ENCODE measurements at regions not wholly inside any gene's neighbourhood (a gene's known extent, or its start where the extent isn't known, plus 50 kb on each side); places are given as distances from the start of the nearest gene placed in this dataset.
A peak's percentile ranks its signal among the peaks of the same experiment; 100 is the strongest.
"Not testable (repeated sequence)": the region's sequence is repeated elsewhere in the genome, so short reads cannot be mapped to it uniquely, and the experiment has no call there.

DNA sequence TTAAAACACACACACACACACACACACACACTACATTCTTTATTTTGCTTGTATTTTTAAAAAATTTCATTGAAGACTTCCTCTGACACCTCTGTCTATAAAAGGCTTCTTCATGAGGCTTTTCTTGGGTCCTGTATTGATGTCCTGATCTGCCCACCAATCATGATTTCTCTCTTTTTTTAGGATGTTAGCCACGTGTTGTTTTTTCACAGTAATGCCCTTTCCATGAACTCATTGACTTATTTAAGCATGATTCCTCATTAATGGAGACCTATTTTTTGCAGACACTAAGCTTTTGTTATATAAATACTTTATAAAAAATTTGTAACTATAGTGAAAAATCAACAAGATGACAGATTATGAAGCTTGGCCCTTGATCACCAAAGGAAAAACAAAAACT lies 173.8 kb upstream of the CNTNAP5 start:
- DNase-seq: no peak

DNA sequence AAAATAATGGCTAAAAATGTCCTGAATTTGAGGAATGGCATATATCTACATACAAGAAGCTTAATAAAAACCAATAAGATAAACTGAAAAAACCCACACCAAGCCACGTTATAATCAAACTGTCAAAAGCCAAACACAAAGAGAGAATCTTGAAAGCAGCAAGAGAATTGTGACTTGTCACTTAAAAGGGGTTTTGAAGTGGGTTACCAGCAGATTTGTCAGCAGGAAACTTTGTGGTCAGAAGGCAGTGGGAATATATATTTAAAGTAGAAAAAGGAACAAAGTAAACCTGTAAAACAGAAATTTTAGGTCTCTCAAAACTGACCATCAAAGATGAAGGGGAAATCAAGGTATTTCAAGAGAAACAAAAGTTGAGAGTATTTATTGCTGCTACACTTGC lies 171.9 kb upstream of the CNTNAP5 start:
- no peak for DNase-seq

DNA sequence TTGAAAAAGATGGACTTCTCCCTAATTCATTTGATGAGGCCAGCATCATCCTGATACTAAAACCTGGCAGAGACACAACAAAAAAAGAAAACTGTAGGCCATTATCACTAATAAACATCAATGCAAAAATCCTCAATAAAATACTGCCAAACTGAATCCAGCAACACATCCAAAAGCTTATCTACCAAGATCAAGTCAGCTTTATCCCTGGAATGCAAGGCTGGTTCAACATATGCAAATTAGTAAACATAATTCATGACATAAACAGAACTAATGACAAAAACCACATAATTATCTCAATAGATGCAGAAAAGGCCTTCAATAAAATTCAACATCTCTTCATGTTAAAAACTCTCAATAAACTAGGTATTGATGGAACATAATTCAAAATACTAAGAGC lies 166.1 kb upstream of the CNTNAP5 start:
- DNase-seq: not testable (repeated sequence)

DNA sequence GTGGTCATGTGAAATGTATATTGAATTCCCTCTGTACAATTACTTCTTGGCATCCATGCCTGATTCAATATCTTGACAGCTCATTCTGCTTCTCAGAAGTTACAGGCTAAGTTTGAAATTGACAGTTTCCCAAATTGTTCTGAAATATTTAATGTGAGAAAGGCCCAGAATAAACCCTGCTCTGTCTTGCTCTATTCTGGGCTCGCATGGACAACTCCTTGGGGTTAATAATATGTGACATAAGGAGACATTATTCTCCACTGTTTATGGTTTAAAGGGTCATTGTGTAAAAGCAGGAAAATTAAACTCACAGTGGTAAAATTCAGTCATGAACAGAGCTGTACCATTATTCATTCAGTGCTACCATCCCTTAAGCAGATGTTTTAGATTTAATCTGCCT lies 160.7 kb upstream of the CNTNAP5 start:
- DNase-seq: no peak

DNA sequence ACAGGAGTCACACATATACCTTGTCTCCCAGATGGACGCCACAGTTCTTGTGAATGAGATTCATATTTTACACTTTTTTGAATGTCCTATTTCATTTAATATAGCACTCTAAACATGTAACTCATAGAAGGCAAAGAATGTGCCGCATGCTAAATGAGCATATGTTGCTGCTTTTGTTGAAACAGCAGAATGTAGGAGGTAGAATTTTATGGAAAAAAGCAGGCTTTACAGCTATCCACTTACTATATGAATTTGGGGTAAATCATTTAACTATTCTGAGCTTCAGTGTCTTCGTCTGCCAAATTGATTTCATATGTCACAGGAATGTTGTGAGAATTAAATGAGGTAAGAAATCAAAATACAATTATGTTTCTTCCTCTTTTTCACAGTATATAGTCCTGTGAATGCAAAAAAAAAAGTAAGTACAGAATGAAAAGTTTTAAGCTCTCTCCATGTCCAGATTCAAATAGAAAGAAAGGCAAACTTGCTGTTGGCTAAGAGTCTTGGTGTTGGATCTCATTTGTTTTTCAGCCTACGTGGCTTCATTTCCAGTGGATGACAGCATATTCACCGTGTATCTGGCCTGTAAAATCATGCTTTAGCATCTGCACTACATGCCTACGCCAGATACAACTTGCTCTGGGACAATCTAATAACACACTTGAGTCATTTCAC lies 154.7 kb upstream of the CNTNAP5 start:
- no peak for DNase-seq

DNA sequence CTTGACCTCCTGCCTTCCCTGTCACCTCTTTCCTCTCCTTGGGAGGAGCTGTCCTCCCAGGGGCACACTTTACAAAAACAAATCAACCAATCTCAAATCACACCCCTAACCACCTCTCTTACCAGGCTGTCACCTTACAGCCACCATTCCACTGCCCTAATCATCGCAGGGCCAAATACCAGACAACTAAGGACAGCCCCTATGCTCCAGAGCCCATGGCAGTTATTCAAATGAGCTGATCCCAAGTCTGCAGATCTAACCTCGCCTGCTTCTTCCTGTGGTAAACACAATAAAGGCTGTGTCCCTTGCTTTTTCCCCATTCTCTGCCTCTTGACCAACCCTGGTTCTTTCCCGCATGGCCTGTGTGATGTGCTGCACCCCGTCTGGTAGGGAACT lies 154.2 kb upstream of the CNTNAP5 start:
- DNase-seq: no peak

DNA sequence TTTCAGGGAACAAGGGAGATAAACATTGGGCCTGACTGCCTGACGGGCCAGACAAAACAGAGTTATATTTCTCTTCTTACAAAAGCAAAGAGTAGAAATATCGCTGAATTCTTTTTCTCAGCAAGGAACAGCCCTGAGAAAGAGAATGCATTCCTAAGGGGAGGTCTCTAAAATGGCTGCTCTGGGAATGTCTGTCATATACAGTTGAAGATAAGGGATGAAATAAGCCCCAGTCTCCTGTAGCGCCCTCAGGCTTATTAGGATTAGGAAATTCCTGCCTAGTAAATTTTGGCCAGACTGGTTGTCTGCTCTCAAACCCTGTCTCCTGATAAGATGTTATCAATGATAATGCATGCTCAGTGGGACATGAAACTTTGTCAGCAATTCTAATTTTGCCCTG lies 134.9 kb upstream of the CNTNAP5 start:
- DNase-seq: no peak

DNA sequence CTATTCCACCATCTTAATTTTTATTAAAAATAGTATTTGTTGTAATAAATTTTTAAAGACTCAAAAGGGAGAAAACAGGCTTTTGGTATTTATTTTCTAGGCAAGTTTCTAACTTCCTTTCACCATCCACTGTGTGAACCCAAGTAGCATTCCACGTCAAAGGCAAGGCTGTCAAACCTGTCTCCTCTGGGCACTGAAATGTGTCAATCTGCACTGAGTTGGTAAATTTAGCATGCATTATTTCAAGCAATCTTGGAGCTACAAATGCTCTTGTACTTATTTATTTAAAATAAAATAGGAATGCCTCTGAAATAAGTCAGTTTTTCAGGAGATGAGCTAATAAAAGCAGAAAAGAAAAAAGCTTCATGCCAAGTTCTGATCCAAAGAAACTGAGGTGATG lies 130.9 kb upstream of the CNTNAP5 start:
- no peak for DNase-seq

DNA sequence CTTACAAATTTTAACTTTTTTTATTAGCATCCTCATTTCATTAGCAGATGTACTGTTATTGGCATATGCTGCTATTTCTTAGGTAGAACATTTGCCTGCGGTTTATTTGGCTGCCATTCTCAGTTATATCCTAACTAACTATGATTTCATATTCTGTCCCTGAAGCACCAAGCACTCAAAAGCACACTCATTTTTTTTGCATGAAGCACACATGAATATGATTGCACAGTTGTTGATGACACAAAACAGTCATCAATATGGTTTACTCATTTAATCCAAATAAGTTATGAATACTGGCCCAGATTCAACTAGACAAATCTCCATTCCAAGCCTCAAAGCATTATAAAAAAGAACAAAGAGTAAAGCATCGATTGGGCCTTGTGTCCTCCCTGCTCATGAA lies 129.4 kb upstream of the CNTNAP5 start:
- DNase-seq: no peak

DNA sequence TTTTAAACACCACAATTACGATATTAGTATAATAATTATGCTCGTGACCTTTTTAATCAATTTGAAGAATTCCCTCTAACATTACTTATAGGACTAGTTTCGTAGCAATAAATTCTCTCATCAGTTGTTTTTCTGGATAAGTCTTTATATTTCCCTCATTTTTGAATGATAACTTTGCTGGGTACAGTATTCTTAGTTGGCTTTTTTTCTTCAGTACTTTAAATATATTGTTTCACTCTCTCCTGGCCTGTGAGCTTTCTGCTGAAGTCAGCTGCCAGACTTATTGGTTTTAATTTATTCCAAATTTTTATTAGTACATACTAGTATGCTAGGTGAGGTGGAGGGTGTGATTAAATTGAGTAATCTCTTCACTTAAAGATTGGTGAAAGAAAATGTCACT lies 123.8 kb upstream of the CNTNAP5 start:
- DNase-seq: no peak

DNA sequence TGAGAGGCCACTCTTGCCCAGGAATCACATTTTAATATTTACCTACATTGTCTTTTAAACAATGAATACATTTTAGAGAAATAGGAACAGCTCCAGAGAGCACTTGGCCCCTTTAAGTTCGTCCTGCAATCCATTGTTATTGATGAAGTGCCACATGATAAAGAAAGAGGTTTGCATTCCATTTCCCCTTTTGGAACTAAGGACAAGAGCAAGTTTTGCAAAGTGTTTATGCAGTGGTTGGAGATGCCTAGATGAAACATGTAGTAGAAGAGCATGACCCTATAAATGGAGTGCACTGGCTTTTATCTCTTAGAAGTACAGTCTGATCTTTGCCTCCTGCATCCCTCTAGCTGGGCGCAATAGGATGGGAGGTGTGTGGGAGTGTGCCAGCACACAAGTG lies 118.7 kb upstream of the CNTNAP5 start:
- DNase-seq: no peak

DNA sequence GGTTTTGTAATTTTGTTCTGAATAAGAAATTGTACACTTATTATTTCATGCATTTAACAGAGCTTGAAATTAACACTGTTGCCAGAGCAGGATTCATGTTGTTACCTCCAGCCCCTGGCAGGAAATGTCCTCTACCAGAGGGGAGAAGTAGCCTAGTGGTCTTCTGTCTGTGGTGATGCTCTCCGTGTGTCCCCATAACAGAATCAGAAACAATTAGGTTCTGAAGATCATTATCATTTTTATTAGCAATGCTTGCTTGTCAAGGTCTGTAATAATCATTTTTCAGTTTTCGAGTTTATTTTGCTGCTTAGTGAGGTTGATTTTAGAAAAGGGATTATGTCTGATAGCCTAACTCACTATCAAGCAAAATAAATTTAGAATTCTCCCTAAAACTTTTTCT lies 116.6 kb upstream of the CNTNAP5 start:
- DNase-seq: no peak

DNA sequence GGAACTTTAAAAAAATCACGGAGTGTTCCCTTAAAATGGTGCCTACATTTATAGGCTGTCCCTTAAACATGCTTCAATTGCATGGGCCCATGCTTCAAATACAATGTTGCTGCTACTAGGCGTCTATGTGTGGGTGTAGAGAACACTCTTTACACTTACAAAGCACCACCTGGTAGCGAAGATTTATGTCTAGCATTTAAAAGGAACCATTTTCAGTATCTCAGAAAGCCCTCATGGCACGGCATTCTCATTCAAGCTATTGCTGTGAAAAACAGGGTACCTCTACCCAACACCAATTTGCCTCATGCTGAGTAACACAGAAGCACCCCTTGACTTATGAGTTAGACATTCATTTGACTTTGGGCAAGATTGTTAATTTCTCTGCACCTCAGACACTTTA lies 112.9 kb upstream of the CNTNAP5 start:
- no peak for DNase-seq

DNA sequence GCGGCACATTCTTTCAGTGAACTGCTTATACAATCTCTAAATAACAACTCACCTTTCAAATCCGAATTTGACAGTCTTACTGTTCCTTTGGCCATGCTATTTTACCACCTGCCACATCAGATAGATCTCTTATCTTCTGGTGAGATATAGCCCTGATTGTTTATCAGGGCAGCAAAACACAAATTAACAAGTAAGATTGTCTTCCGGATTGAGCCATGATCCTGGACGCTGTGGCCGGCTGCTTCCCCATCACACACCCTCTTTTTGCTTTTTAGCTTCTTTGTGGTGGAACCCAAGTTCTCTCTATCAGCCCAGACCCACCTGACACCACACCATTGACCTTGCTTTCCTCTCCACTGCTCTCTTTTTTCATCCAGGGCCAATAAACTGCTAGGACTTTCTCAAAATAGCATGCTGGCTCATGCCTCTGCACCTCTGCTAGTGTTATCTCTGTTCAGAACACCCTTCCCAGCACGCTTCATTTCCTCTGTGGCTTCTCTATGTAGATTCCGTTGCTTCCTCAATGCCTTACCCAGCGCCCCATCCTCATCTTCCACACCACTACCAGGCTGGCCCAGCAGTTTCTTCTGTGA lies 111.8 kb upstream of the CNTNAP5 start:
- DNase-seq: peak; percentile 49

DNA sequence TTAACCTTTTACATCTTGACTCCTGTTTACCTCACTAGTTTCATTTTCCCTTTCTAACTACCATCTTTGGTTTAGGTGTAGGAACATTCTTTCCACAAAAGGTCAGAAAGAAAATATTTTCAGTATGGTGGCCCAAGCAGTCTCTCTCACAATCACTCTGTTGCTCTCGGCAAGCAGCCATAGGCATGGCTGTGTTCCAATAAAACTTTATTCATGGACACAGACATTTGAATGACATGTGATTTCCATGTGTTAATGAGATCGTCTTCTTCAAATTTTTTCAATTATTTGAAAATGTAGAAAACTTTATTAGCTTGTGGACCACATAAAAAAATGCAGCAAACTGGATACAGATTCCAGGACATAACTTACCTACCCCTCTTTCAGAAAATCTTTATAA lies 109.7 kb upstream of the CNTNAP5 start:
- DNase-seq: no peak

DNA sequence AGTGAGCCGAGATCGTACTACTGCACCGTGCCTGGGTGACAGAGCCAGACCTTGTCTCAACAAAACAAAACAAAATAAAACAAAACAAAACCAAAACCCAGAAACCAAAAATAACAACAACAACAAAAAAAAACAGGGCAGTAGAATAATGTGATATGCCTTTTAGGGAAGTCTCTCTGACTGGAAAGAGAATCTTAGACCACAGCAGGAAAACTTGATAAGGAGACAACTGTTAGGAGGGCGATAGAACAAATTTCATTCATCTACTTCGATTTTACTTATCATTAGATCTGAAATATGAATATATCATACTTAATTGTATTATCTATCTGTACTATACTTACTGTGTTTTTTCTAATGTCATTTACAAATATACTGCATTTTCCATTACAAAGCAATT lies 109.0 kb upstream of the CNTNAP5 start:
- no peak for DNase-seq

DNA sequence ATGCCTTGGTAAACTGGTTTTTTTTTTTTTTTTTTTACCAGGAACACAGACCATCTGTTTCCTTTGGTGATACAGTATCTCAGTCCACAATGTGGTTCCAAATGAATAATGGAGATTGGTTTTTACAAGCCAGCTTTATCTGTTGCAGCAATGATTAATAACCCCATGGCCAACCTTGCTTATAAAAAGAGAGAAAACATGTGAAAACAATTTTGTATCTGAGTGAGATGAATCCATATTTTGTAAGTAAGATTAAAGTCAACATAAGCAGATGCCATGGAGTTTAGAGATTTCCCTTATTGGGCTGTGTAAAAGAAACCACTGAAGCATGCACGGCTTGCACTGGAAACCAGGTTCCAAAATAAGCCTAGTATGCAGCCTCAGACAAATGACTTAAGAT lies 108.6 kb upstream of the CNTNAP5 start:
- DNase-seq: peak; percentile 54

DNA sequence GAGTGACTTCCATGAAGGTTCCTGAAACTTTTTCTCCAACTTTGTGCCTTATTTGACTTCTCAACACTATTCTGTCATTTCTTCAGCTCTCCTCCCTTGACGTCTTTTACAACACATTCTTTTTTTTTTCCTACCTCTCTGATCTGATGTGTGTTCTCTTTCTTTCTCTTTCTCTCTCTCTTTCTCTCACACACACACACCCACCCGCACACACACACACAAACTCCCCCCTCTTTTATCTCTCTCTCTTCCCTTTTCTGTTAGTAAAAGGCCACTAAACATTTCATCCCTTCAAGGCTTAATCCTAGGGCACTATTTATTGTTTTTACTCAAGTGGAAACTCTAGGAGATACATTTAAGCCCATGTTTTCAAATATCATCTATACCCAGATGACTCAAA lies 107.8 kb upstream of the CNTNAP5 start:
- DNase-seq: no peak

DNA sequence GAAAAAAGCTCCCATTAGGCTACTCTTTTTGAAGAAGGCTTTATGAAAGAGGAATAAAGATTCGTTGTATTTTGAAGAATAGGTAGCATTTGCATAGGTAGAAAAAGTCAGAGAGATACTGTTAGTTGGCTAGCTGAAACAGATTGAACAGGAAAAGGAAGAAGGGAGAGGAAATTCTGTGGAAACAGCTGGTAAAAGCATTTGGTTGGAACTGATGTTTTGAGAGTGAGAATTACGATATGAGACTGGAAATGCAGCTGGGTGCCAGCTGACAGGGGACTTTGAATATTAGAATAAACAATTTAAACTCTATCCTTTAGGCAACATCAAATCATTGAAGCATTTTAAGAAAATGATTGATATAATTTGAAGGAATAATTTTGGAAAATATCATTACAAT lies 96.7 kb upstream of the CNTNAP5 start:
- no peak for DNase-seq

DNA sequence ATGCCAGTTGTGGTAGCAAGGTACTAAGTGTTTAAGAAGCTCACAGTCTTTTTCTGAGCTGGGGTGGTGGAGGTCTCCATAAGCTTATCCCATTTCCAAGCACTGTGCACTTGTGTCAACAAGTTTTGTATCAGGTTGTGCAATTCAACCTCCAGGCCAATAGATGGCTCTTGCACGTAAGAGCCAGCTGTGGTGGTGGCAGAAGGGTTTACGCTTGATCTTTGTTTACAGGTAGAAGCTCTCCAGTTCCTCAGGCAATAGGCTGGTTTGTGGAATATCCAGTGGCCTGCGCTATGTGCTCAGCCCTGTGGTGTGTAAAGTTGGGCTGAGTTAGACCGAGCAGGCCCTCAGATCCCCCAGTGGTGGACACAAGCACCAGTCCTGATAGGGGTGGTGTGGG lies 89.7 kb upstream of the CNTNAP5 start:
- no peak for DNase-seq

DNA sequence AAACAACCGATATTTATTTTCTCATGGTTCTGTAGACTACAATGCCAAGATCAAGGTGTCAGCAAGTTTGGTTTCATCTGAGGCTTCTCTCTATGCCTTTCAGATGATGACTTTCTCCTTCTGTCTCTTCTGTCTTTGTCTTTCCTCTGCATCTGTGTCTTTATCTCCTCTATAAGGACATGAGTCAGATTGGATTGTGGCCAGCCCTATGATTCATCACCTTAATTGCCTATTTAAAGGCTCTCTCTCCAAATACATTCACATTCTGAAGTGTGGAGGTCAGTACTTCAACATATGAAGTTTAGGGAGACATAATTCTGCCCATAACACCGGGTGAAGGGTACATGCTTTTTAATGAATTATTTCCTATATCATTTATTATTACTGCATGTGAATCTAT lies 71.2 kb upstream of the CNTNAP5 start:
- peak; percentile 82 for DNase-seq

DNA sequence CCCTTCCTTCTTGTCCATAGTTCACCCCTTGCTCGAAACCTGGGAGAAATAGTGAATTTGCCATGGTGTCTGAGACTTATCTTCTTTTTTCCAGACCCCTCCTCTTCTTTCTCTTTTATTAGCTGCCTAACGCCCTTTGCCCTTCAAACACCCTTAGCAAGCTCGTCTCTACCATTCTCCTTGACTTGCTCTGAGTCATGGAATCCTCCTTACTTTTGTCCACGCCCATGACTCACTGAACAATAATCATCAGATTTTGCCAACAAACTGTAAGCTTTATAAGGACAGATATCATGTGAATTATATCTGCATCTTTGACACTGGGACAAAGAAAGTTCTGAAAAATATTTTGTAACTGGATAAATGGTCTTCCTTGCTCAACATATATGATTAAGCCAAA lies 67.1 kb upstream of the CNTNAP5 start:
- no peak for DNase-seq

DNA sequence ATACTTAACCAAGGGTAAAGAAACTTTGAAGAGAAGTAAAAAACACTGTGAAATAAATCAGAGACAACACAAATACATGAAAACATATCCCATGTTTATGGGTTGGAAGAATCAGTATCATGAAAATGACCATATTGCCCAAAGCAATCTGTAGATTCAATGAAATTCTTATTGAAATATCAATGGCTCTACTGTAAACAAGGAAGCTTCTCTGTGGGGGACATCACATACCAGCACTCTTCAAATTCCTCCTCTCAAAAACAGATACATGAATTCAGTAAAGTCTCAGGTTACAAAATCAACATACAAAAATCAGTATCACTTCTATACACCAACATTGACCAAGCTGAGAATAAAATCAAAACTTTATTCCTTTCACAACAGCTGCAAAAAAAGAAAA lies 63.5 kb upstream of the CNTNAP5 start:
- DNase-seq: no peak

DNA sequence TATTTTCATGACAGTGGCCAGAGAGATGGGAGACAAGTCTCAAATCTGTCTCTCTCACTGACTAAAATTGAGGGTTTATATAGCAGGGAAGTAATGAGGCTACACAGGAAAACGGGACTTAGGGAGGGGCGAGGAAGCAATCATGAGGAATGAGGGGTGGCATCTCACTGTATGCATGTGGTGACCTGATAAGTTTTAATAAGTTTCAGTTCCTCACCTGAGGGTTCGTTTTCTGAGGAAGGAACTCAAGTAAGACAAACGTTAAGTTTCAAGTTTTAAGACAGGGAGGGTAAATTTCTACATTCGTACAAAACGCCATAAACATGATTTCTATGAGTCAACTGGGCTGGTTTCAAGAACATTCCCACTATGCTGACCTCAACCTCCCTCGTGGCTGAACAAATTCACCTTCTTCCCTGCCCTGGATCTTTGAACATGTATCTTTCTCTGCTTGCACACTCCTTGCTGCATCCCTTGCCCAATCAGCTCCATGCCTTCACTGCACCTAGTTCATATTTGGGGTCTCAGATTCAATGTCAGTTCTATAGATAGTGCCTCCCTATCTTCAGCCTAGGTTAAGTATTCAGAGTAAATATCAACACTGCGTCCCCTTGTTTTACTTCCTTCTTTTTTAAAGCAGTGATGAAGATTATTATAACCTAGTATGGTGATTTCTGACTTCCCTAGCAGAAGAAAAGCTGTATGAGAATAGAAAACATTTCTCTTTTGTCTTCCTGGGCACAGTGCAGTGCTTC lies 53.3 kb upstream of the CNTNAP5 start:
- DNase-seq: no peak

Measured in hematopoietic multipotent progenitor cell treated with erythropoietin and hydrocortisone succinate and interleukin-3 and kit ligand, for 8 days (in vitro differentiated cells).